Activated CD4-positive, alpha-beta T cell treated with anti-CD3 and anti-CD28 coated beads, Interleukin-2, amount 50 U/mL, for 4 hours (primary cell): ENCODE measurements at regions not wholly inside any gene's neighbourhood (a gene's known extent, or its start where the extent isn't known, plus 50 kb on each side); places are given as distances from the start of the nearest gene placed in this dataset.
"Not testable (repeated sequence)": the region's sequence is repeated elsewhere in the genome, so short reads cannot be mapped to it uniquely, and the experiment has no call there.

Experiments used
- DNase-seq, 2 experiments: peaks; one replicate each; pipeline ENCODE4 v3.0.0-alpha.2; 2020

DNA sequence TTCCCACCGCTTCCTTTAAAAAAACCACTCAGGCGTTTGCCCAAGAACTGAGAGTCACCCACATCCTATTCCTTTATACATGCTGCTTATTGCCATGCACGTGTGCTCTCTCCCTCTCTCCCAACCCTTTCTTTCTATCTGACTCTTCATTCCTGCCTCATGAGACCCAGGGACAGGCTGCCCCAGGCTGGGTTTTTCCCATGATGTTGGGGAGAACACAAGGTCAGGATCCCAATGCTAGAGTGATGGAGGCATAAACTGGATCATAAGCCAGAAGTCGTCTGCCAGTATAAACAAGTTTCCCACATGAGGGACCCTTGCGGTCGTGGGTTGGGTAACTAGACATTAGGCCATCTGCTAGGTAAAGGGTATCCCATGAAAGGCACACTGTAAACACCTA lies 64.9 kb downstream of the CD2 start:
- DNase-seq: no peak

DNA sequence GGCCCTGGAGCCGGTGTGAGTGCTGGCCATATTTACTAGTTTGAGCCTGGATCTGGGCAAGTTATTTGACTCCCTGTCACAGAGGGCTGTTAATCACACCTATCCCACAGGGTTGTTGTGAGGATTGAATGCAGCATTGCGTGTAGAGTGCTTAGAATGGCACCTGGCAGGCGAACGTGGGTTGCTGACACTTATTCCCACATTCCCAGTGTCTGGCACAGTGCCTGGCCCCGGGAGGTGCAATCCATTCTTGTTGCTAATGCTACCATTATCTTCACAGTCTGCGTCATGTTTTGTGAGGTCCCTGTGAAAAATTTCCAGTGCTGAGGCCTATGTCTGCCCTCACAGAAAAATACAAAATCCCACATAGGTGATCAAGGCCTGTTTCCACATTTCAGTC lies 66.1 kb downstream of the CD2 start:
- no peak for DNase-seq

- no peak for DNase-seq
Observed at GRCh38 chr1:116821763-116822162, 67.5 kb downstream of the CD2 start.

GRCh38 chr1:116824631-116825206 lies 70.5 kb downstream of the CD2 start:
- DNase-seq: no peak

DNA sequence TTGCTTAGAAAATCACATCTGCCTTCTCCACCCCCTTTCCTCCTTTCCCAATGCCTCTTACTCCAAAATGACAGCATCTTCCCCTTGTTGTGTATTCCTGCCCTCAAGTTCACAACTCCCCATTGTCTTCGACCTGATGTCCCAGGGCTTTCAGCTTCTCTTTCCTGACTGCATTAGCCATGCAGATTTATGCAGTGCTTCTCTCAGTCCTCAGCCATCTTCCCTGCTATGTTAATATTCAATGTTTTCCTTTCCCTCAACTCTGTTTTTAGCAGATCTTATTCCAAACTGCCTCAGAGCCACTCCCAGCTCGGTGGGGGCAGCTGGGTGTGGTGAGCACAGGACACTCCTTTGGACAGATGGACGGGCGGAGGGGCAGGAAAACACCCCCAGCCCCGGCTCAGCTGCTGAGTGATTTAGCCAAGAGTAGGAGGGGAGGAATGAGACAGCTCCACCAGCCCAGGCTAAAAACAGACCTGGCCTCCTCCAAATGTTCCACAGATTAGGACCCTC lies 71.0 kb downstream of the CD2 start:
- no peak for DNase-seq

- DNase-seq: no peak
Observed at GRCh38 chr1:116825720-116826438, 71.6 kb downstream of the CD2 start.

- DNase-seq: peak; percentile 49 to 61
Observed at GRCh38 chr1:116826818-116827606, 72.8 kb downstream of the CD2 start.

GRCh38 chr1:116827607-116828105 lies 73.4 kb downstream of the CD2 start:
- DNase-seq: no peak

DNA sequence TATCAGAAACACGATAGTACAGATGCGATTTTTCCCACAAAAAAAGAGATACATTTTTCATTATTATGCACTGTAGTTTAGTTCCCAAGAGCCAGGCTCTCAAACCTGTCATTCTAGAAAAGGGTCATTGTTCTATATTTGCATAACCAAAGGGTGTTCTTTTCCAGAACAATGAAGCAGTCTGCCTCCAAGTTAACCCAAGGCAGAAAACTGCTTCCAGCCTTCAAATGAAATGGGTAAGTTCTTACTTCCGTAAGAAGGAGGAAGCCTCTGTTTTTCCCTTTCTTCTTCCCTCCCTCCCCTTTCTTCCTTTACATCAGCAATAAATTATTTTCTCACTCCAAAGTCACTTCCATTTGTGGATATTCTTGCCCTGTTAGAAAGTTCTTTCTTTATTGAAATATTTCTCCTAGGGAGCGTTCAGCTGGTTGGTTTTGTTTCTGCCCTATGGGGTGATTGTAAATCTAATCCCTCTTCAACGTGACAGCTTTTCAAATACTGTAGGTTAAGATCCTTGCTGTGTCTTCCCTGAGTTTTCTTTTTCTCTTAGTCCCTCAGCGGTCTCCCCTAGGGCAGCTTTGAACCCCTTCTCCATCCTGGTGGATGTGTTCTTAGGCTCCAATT lies 77.3 kb upstream of the PTGFRN start:
- no peak for DNase-seq

- no peak for DNase-seq
Observed at GRCh38 chr1:116832932-116833578, 76.7 kb upstream of the PTGFRN start.

DNA sequence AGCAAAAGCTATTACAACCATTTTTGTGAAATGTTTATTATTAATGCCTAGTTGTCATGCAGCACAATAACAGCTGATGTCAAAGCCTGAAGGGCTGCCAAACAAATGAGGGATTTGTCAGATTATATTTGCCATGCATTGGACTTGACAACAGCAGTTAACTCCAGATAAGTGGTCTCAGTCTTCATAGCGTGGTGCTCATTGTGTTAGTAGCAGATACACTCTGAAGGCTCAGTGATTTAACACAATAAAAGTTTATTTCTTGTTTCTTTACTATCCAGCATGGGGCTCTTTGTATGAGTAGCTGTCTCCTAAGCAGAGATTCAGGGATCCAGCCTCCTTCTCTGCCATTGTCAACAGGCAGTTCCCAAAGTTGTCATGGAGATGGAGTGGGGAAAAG lies 76.0 kb upstream of the PTGFRN start:
- no peak for DNase-seq

GRCh38 chr1:116834595-116834994 lies 75.1 kb upstream of the PTGFRN start:
- no peak for DNase-seq

GRCh38 chr1:116835161-116835560 lies 74.6 kb upstream of the PTGFRN start:
- DNase-seq: no peak

GRCh38 chr1:116836099-116836498 lies 73.6 kb upstream of the PTGFRN start:
- no peak for DNase-seq

DNA sequence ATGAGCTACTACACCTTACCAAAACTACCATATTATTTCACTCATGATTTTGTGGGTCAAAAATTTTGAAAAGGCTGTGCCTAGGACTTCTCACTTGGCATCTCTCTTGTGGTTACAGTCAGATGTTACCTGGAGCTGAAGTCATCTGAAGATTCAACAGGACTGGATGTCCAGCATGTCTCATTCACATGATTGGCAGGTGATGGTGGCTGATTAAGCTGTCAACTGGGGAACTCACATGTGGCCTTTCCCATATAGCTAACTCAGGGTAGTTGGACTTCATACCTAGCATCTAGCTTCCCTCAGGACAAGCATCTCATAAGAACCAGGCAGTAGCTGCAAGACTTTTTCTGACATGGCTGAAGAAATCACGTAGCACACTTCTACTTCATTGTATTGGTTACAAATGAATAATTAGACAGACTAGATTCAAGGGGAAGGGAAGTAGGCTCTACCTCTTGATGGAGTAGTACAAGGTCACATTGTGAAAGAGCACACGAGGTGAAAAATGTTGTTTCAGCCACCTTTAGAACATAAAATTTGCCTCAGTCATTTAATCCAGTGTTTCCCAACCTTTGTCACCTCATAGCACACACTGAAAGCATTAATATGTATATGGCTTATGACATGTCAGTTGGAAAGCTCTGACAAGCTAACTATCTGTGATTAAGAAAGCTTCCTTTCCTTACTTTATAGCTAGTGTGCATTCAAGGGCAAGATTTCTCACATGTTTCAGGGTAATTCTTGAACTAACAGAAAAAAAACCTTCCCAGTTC lies 68.0 kb upstream of the PTGFRN start:
- DNase-seq: no peak

DNA sequence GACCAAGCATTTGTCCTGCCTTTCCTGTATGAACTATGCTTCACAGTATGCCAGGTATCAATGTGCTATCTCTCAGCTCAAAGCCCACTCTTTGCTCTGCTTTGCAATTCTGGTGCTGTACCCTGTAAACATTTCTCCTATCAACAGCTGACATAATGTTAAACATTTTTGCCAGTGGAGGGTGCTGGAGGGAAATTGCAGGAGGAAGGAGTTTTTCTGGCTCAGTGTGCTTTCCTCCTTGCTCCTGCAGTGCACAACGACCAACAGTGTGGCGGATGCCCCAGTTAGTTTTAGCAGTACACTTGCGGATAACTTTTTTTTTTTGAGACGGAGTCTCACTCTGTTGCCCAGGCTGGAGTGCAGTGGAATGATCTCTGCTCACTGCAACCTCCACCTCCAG lies 67.1 kb upstream of the PTGFRN start:
- DNase-seq: no peak

DNA sequence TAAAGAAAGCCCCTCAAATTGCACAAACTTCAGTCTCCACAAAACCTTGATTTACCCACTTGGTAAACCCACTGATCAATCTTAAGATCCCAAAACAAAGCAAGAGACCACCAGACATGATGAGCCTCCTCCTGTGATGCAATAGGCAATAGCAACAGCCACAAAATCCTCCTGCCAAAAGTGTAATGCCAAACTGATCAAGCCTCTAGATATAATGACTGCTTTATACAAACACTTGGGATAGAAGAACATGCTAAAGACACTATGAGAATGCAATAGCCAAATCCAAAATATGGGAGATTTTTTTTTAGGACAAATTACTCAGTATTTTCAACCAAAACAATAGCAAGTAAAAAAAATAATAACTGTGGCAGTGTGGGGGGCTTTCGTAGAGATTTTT lies 64.9 kb upstream of the PTGFRN start:
- no peak for DNase-seq

- no peak for DNase-seq
Observed at GRCh38 chr1:116847190-116847589, 62.5 kb upstream of the PTGFRN start.

GRCh38 chr1:116847688-116848531 lies 61.8 kb upstream of the PTGFRN start:
- DNase-seq: no peak

DNA sequence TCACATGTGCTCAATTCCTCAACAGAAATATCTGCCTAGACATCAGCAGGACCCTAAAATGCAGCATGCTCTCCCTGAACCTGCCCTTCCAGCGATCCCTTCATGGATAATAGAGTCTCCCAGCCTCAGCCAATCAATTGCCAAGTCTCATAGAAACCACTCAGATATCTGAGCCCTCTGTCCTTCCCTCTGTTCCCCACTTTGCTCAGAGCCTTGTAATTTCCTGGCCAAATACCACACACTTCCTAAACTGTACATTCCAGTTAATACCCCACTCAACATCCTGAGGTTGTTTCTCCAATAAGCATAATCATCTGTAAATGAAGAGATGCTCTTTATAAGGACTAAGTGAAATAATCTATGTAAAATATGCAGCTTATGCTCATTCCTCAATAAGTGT lies 59.3 kb upstream of the PTGFRN start:
- no peak for DNase-seq

- DNase-seq: not testable (repeated sequence)
Observed at GRCh38 chr1:116851189-116851588, 58.5 kb upstream of the PTGFRN start.
